Testis (tissue), 2 donors: ENCODE measurements at regions not wholly inside any gene's neighbourhood (a gene's known extent, or its start where the extent isn't known, plus 50 kb on each side); places are given as distances from the start of the nearest gene placed in this dataset.

Source experiments
- CTCF ChIP-seq, 3 experiments: fragments of 450-650 bp in 2 of 3; fragments of 200-600 bp in 1 of 3; sonication (generic) in 1 of 3; IDR thresholded peaks; one replicate each; pipeline ENCODE4 v1.5.1; 2016 to 2019; ENCODE audit warnings: antibody characterized with exemption in 3 of 3, mild to moderate bottlenecking in 2 of 3, moderate library complexity in 1 of 3
- POLR2A ChIP-seq: fragments of 450-650 bp; IDR thresholded peaks from one replicate; pipeline ENCODE4 v1.6.1; 2017; ENCODE audit warnings: antibody characterized with exemption, mild to moderate bottlenecking, moderate library complexity

GRCh38 chr10:120666308-120666707, 184.9 kb upstream of the WDR11 start:
- TF ChIP-seq CTCF (IDR thresholded peaks at IDR 0.05) (no peak), POLR2A (no peak)
